ENCODE measurements at regions not wholly inside any gene's neighbourhood (a gene's known extent, or its start where the extent isn't known, plus 50 kb on each side); places are given as distances from the start of the nearest gene placed in this dataset.

DNA sequence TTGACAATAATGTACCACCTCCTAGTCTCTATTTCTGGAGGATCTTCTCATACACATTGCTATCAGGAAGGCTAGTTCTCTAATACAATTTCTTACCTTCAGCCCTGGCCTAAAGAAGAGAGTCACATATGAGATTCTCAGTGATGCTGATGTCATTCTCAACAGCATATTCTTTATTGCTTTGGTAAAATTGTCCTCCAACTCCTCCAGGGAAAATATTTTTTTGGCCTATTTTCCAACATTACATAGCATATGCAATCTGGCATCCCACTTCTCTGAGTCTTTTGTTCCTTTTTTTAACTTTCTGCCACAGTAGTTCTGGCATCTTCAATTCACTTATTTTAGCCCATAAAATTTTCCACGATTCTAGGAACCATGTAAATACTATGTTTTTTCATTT is 2363.1 kb downstream of the ARAP2 start:
- Histone ChIP-seq H4K20me1 (ENCODE audit: insufficient read depth, low read length) (no peaks in the 10 kb centered on the region), H3K9me3 (ENCODE audit: low read length) (no peaks in the 10 kb centered on the region), H3K4me1 (ENCODE audit: insufficient read depth, low read length, poor library complexity, severe bottlenecking) (no peaks in the 10 kb centered on the region), H3K9me2 (ENCODE audit: insufficient read depth, low read length) (no peaks in the 10 kb centered on the region), H3K27ac (ENCODE audit: low read depth, low read length, poor library complexity, severe bottlenecking) (no peak overlapping the region), H2AFZ (ENCODE audit: low read length) (no peak overlapping the region), H3K36me3 (ENCODE audit: insufficient read depth, low read length) (no peaks in the 10 kb centered on the region), H3K4me2 (ENCODE audit: low read length) (no peak overlapping the region), H3K79me2 (ENCODE audit: insufficient read depth, low read depth, low read length) (no peaks in the 10 kb centered on the region), H3K4me3 (ENCODE audit: low read depth, low read length, poor library complexity, severe bottlenecking) (no peak overlapping the region)
- CTCF ChIA-PET (ENCODE audit: unreplicated experiment) = no interaction called here
- TF ChIP-seq, protein P1, sequence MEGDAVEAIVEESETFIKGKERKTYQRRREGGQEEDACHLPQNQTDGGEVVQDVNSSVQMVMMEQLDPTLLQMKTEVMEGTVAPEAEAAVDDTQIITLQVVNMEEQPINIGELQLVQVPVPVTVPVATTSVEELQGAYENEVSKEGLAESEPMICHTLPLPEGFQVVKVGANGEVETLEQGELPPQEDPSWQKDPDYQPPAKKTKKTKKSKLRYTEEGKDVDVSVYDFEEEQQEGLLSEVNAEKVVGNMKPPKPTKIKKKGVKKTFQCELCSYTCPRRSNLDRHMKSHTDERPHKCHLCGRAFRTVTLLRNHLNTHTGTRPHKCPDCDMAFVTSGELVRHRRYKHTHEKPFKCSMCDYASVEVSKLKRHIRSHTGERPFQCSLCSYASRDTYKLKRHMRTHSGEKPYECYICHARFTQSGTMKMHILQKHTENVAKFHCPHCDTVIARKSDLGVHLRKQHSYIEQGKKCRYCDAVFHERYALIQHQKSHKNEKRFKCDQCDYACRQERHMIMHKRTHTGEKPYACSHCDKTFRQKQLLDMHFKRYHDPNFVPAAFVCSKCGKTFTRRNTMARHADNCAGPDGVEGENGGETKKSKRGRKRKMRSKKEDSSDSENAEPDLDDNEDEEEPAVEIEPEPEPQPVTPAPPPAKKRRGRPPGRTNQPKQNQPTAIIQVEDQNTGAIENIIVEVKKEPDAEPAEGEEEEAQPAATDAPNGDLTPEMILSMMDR (conservative IDR thresholded peaks at IDR 0.05; ENCODE audit: low read length) = no peak
- no peak for TF ChIP-seq EZH2phosphoT487 (IDR thresholded peaks at IDR 0.05; ENCODE audit: borderline replicate concordance, low read depth, low read length)
- no TSS peak for BruUV-seq (replicated peaks)
- DNase-seq (ENCODE audit: low spot score) = no peak
- intact Hi-C loops (cut with micrococcal nuclease; ENCODE audit: unreplicated experiment) = no loop called here
- POLR2A ChIA-PET = no interaction called here

DNA sequence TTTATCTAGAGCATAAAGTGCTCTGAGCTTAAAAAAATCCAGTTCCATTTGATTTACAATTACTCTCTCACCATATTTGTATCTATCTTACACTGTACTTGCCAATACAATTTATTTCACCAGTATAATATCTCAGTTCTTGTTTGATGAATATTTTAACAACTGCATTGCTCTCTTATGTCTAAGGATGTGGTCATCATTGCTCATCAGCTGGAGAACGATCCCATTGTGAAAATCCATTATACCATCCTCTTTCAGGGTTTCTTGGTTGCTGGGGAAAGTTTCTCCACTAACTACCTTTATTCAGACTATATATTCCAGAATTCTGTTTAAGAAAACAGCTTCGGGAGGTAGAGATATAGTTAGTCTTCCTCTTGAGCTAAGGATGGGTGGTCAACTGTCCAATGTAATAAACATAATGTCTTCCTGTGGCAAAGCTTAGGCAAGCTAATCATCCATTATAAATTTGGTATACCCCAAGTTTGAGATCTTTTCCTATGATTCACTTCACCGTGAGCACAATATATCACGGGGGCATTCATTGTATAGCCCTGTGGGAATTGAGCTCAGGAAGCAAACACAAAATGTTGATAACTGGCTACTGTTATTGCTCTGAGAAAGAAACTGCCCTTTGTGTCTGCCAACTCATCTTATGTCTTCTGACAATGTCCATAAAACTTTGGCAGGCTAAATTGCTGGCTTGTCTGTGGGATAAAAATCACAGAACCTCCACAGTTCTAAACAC is 2361.9 kb downstream of the ARAP2 start:
- H4K20me1 ChIP-seq (ENCODE audit: insufficient read depth, low read length) = no peaks in the 10 kb centered on the region
- no peak overlapping the region for H2AFZ ChIP-seq (ENCODE audit: low read length)
- intact Hi-C loops (cut with micrococcal nuclease; ENCODE audit: unreplicated experiment) = no loop called here
- DNase-seq (ENCODE audit: low spot score) = no peak
- no peak overlapping the region for H3K4me2 ChIP-seq (ENCODE audit: low read length)
- POLR2A ChIA-PET = interaction anchor here (0.6 kb wide), 1 partner anchor 1378 kb away, joined by 3 read pairs; no protein-coding TSS in a partner anchor
- no peaks in the 10 kb centered on the region for H3K9me2 ChIP-seq (ENCODE audit: insufficient read depth, low read length)
- no peaks in the 10 kb centered on the region for H3K9me3 ChIP-seq (ENCODE audit: low read length)
- no peak for TF ChIP-seq EZH2phosphoT487 (IDR thresholded peaks at IDR 0.05; ENCODE audit: borderline replicate concordance, low read depth, low read length)
- TF ChIP-seq, protein P1 (conservative IDR thresholded peaks at IDR 0.05; ENCODE audit: low read length) = no peak
- no peaks in the 10 kb centered on the region for H3K36me3 ChIP-seq (ENCODE audit: insufficient read depth, low read length)
- H3K4me1 ChIP-seq (ENCODE audit: insufficient read depth, low read length, poor library complexity, severe bottlenecking) = no peaks in the 10 kb centered on the region
- H3K27ac ChIP-seq (ENCODE audit: low read depth, low read length, poor library complexity, severe bottlenecking) = no peak overlapping the region
- CTCF ChIA-PET (ENCODE audit: unreplicated experiment) = no interaction called here
- H3K4me3 ChIP-seq (ENCODE audit: low read depth, low read length, poor library complexity, severe bottlenecking) = no peak overlapping the region
- BruUV-seq (replicated peaks) = no TSS peak
- H3K79me2 ChIP-seq (ENCODE audit: insufficient read depth, low read depth, low read length) = no peaks in the 10 kb centered on the region

DNA sequence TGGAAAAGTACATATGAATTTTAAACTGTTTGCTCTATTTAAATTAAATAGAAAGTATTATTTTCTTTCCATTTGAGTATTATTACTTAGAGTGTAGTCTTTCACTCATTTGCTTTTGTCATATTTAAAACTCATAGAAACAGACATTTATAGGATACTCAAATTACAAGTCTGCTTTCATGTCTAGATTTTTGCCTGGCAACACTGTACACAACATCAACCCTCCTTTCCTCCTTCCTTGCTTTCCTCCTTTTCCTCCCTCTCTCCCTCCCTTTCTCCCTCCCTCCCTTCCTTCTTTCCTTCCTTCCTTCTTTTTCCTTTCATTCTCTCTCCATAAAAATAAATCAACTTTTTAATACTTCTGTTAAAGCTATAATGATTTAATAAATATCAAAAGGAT is 2361.2 kb downstream of the ARAP2 start:
- Histone ChIP-seq H3K27ac (ENCODE audit: low read depth, low read length, poor library complexity, severe bottlenecking) (no peak overlapping the region), H3K4me2 (ENCODE audit: low read length) (no peak overlapping the region), H4K20me1 (ENCODE audit: insufficient read depth, low read length) (no peaks in the 10 kb centered on the region), H3K9me3 (ENCODE audit: low read length) (no peaks in the 10 kb centered on the region), H3K79me2 (ENCODE audit: insufficient read depth, low read depth, low read length) (no peaks in the 10 kb centered on the region), H3K36me3 (ENCODE audit: insufficient read depth, low read length) (no peaks in the 10 kb centered on the region), H3K4me1 (ENCODE audit: insufficient read depth, low read length, poor library complexity, severe bottlenecking) (no peaks in the 10 kb centered on the region), H2AFZ (ENCODE audit: low read length) (no peak overlapping the region), H3K9me2 (ENCODE audit: insufficient read depth, low read length) (no peaks in the 10 kb centered on the region), H3K4me3 (ENCODE audit: low read depth, low read length, poor library complexity, severe bottlenecking) (no peak overlapping the region)
- DNase-seq (ENCODE audit: low spot score) = no peak
- no TSS peak for BruUV-seq (replicated peaks)
- no peak for TF ChIP-seq EZH2phosphoT487 (IDR thresholded peaks at IDR 0.05; ENCODE audit: borderline replicate concordance, low read depth, low read length)
- TF ChIP-seq, protein P1 (conservative IDR thresholded peaks at IDR 0.05; ENCODE audit: low read length) = no peak
- CTCF ChIA-PET (ENCODE audit: unreplicated experiment) = no interaction called here
- intact Hi-C loops (cut with micrococcal nuclease; ENCODE audit: unreplicated experiment) = no loop called here
- POLR2A ChIA-PET = interaction anchor here (1.3 kb wide), 1 partner anchor 31 kb away, joined by 3 read pairs; no protein-coding TSS in a partner anchor
